K562 (cell line): ENCODE measurements at regions not wholly inside any gene's neighbourhood (a gene's known extent, or its start where the extent isn't known, plus 50 kb on each side); places are given as distances from the start of the nearest gene placed in this dataset.

ENCODE experiments used
- CBX3 ChIP-seq, 2 experiments: IDR thresholded peaks; 1 replicate in 1 of 2; 2 replicates in 1 of 2; pipeline ENCODE4 v1.6.1; 2012; ENCODE audit warnings: inconsistent platforms in 2 of 2, low read length in 2 of 2, borderline replicate concordance in 1 of 2, control low read depth in 1 of 2
- CEBPG ChIP-seq, 3 experiments: fragments of 200-800 bp in 1 of 3; sonication (Bioruptor generic) in 1 of 3; sonication (generic) in 1 of 3; formaldehyde crosslinking in 1 of 3; IDR thresholded peaks in 2 of 3; conservative IDR thresholded peaks in 1 of 3; 2 replicates each; pipeline versions ENCODE4 v1.6.1 to v1.8.0; 2016 to 2022; ENCODE audit warnings: missing compliant biosample characterization in 2 of 3, missing genetic modification characterization in 2 of 3, mild to moderate bottlenecking in 1 of 3, missing genetic modification reagents in 1 of 3
- DACH1 ChIP-seq: fragments of 450-650 bp; IDR thresholded peaks from 2 replicates; pipeline ENCODE4 v1.6.1; 2018; ENCODE audit not compliant: partially characterized antibody
- FOXM1 ChIP-seq, 2 experiments: fragments of 450-650 bp in 1 of 2; sonication (generic) in 1 of 2; formaldehyde crosslinking in 1 of 2; IDR thresholded peaks; 2 replicates each; pipeline versions ENCODE4 v1.6.1 to v1.9.0; 2017 to 2022; ENCODE audit warnings: low read depth in 2 of 2, mild to moderate bottlenecking in 2 of 2, missing genetic modification reagents in 1 of 2, moderate library complexity in 1 of 2
- KDM5B ChIP-seq: fragments of 200-600 bp; sonication (generic); IDR thresholded peaks from 2 replicates; pipeline ENCODE4 v1.6.1; 2012; ENCODE audit warnings: low read depth, mild to moderate bottlenecking, moderate library complexity, low read length, control low read depth, inconsistent platforms; ENCODE audit not compliant: insufficient replicate concordance
- POLR2A ChIP-seq: fragments of 450-650 bp; conservative IDR thresholded peaks from 2 replicates; pipeline ENCODE4 v1.6.1; 2016
- ZNF717 ChIP-seq: fragments of 250-450 bp; sonication (Bioruptor Pico); IDR thresholded peaks from 2 replicates; pipeline ENCODE4 v1.5.0; 2021
- ZNF778 ChIP-seq: fragments of 450-650 bp; formaldehyde crosslinking; IDR thresholded peaks from 2 replicates; pipeline ENCODE4 v1.4.0; 2020; ENCODE audit warnings: mild to moderate bottlenecking, moderate library complexity
- TF ChIP-seq, protein P1 (sequence below), 2 experiments: fragments of 200-800 bp in 1 of 2; sonication (Bioruptor generic) in 1 of 2; sonication (generic) in 1 of 2; formaldehyde crosslinking in 1 of 2; IDR thresholded peaks in 1 of 2; conservative IDR thresholded peaks in 1 of 2; 2 replicates each; pipeline versions ENCODE4 v1.5.0 to v1.6.1; 2016 to 2020; ENCODE audit warnings: missing compliant biosample characterization in 1 of 2, missing genetic modification characterization in 1 of 2, missing genetic modification reagents in 1 of 2
- TF ChIP-seq, protein P2 (sequence below): fragments of 450-650 bp; IDR thresholded peaks from 2 replicates; pipeline ENCODE4 v1.6.1; 2016
- TF ChIP-seq, protein P3 (sequence below), 2 experiments: fragments of 450-650 bp; formaldehyde crosslinking in 1 of 2; IDR thresholded peaks; 2 replicates each; pipeline versions ENCODE4 v1.4.0 to v1.6.1; 2014 to 2020; ENCODE audit warnings: mild to moderate bottlenecking in 2 of 2, borderline replicate concordance in 1 of 2, low read depth in 1 of 2
- TF ChIP-seq, protein P4 (sequence below), 3 experiments: IDR thresholded peaks in 2 of 3; conservative IDR thresholded peaks in 1 of 3; 2 replicates each; pipeline ENCODE4 v1.5.1; 2011 to 2012; ENCODE audit warnings: low read length in 3 of 3, mild to moderate bottlenecking in 3 of 3, control low read depth in 2 of 3, improper control_type of control experiment in 1 of 3, inconsistent platforms in 1 of 3, low read depth in 1 of 3, mixed read lengths in 1 of 3, moderate library complexity in 1 of 3; ENCODE audit not compliant: insufficient read depth in 2 of 3

DNA sequence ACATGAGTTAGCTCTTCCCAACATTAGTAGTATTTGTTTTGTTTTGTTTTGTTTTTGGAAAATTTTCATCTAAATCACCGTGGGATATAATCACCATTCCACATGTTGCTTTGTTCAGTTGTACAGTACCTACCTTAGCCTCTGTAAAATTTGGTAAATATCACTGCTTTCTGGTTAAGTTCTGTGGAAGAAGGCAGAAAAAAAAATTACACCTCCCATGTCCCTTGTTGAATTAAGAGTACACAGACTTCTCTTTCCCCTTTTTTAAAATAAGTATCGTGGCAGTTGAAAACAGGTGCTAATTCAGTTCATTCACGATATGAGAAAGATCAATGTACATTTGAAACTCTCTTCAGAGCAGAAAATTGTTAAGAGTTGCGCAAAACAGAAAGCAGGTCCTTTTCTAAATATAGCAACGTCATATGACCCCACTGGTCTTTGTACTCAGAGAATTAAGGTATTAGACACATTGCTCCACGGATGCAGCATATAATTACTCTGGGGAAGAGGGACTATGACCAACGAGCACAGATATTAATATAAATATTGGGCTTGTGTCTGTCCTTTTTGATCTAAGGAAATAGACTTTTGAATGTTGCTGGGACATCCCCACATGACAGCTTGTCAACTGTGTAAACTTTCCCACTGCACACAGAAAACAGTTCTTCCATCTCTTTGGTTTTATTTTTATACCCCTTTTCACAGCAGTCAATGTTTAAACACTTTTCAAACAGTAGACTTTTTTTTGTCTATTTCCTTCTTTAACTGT lies 58.6 kb upstream of the ZNF217 start:
- TF ChIP-seq CBX3 (IDR thresholded peaks at IDR 0.05; ENCODE audit: borderline replicate concordance in 1 of 2, low read length in 2 of 2) (no peak), DACH1 (no peak), ZNF717 (CRISPR knock-in tag) (no peak), POLR2A (no peak), CEBPG (CRISPR knock-in tag; IDR thresholded peaks at IDR 0.05) (peak; percentile 8; the same call in 1 of the 2 replicates), CEBPG (tag; conservative IDR thresholded peaks at IDR 0.05 in 1 of 2, IDR thresholded peaks at IDR 0.05 in 1 of 2) (peak; percentile 84 to 97), KDM5B (no peak), ZNF778 (CRISPR knock-in tag) (no peak), FOXM1 (IDR thresholded peaks at IDR 0.05; ENCODE audit: low read depth) (no peak), FOXM1 (CRISPR knock-in tag; IDR thresholded peaks at IDR 0.05; ENCODE audit: low read depth) (no peak)
- TF ChIP-seq, protein P1, sequence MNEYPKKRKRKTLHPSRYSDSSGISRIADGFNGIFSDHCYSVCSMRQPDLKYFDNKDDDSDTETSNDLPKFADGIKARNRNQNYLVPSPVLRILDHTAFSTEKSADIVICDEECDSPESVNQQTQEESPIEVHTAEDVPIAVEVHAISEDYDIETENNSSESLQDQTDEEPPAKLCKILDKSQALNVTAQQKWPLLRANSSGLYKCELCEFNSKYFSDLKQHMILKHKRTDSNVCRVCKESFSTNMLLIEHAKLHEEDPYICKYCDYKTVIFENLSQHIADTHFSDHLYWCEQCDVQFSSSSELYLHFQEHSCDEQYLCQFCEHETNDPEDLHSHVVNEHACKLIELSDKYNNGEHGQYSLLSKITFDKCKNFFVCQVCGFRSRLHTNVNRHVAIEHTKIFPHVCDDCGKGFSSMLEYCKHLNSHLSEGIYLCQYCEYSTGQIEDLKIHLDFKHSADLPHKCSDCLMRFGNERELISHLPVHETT (CRISPR knock-in tag; conservative IDR thresholded peaks at IDR 0.05 in 1 of 2, IDR thresholded peaks at IDR 0.05 in 1 of 2): no peak
- TF ChIP-seq, protein P2, sequence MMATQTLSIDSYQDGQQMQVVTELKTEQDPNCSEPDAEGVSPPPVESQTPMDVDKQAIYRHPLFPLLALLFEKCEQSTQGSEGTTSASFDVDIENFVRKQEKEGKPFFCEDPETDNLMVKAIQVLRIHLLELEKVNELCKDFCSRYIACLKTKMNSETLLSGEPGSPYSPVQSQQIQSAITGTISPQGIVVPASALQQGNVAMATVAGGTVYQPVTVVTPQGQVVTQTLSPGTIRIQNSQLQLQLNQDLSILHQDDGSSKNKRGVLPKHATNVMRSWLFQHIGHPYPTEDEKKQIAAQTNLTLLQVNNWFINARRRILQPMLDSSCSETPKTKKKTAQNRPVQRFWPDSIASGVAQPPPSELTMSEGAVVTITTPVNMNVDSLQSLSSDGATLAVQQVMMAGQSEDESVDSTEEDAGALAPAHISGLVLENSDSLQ: peak; percentile 68
- TF ChIP-seq, protein P3, sequence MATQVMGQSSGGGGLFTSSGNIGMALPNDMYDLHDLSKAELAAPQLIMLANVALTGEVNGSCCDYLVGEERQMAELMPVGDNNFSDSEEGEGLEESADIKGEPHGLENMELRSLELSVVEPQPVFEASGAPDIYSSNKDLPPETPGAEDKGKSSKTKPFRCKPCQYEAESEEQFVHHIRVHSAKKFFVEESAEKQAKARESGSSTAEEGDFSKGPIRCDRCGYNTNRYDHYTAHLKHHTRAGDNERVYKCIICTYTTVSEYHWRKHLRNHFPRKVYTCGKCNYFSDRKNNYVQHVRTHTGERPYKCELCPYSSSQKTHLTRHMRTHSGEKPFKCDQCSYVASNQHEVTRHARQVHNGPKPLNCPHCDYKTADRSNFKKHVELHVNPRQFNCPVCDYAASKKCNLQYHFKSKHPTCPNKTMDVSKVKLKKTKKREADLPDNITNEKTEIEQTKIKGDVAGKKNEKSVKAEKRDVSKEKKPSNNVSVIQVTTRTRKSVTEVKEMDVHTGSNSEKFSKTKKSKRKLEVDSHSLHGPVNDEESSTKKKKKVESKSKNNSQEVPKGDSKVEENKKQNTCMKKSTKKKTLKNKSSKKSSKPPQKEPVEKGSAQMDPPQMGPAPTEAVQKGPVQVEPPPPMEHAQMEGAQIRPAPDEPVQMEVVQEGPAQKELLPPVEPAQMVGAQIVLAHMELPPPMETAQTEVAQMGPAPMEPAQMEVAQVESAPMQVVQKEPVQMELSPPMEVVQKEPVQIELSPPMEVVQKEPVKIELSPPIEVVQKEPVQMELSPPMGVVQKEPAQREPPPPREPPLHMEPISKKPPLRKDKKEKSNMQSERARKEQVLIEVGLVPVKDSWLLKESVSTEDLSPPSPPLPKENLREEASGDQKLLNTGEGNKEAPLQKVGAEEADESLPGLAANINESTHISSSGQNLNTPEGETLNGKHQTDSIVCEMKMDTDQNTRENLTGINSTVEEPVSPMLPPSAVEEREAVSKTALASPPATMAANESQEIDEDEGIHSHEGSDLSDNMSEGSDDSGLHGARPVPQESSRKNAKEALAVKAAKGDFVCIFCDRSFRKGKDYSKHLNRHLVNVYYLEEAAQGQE (IDR thresholded peaks at IDR 0.05; ENCODE audit: borderline replicate concordance): peak; percentile 10; the same call in 1 of the 2 replicates
- TF ChIP-seq, protein P3 (CRISPR knock-in tag; IDR thresholded peaks at IDR 0.05; ENCODE audit: low read depth): no peak
- TF ChIP-seq, protein P4, sequence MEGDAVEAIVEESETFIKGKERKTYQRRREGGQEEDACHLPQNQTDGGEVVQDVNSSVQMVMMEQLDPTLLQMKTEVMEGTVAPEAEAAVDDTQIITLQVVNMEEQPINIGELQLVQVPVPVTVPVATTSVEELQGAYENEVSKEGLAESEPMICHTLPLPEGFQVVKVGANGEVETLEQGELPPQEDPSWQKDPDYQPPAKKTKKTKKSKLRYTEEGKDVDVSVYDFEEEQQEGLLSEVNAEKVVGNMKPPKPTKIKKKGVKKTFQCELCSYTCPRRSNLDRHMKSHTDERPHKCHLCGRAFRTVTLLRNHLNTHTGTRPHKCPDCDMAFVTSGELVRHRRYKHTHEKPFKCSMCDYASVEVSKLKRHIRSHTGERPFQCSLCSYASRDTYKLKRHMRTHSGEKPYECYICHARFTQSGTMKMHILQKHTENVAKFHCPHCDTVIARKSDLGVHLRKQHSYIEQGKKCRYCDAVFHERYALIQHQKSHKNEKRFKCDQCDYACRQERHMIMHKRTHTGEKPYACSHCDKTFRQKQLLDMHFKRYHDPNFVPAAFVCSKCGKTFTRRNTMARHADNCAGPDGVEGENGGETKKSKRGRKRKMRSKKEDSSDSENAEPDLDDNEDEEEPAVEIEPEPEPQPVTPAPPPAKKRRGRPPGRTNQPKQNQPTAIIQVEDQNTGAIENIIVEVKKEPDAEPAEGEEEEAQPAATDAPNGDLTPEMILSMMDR (IDR thresholded peaks at IDR 0.05 in 2 of 3, conservative IDR thresholded peaks at IDR 0.05 in 1 of 3; ENCODE audit: insufficient read depth in 2 of 3, low read depth in 1 of 3, low read length in 3 of 3): no peak
